ENCODE measurements at regions not wholly inside any gene's neighbourhood (a gene's known extent, or its start where the extent isn't known, plus 50 kb on each side); places are given as distances from the start of the nearest gene placed in this dataset.

- DNase-seq (ENCODE audit: low read depth) = no peak
Observed at GRCh38 chr11:10387206-10388083, 67.6 kb upstream of the AMPD3 start.

GRCh38 chr11:10388101-10388500 lies 67.0 kb upstream of the AMPD3 start:
- no peak for DNase-seq (ENCODE audit: low read depth)

GRCh38 chr11:10388574-10388973 lies 66.5 kb upstream of the AMPD3 start:
- no peak for DNase-seq (ENCODE audit: low read depth)

GRCh38 chr11:10390375-10390774 lies 64.7 kb upstream of the AMPD3 start:
- no peak for DNase-seq (ENCODE audit: low read depth)

GRCh38 chr11:10392095-10393079 lies 62.7 kb upstream of the AMPD3 start:
- DNase-seq (ENCODE audit: low read depth) = no peak

GRCh38 chr11:10394229-10395101 lies 60.6 kb upstream of the AMPD3 start:
- DNase-seq (ENCODE audit: low read depth) = no peak

- no peak for DNase-seq (ENCODE audit: low read depth)
Observed at GRCh38 chr11:10395166-10395897, 59.7 kb upstream of the AMPD3 start.

GRCh38 chr11:10396771-10397170 lies 58.3 kb upstream of the AMPD3 start:
- DNase-seq (ENCODE audit: low read depth) = no peak

- DNase-seq (ENCODE audit: low read depth) = no peak
Observed at GRCh38 chr11:10397226-10397987, 57.7 kb upstream of the AMPD3 start.

- no peak for DNase-seq (ENCODE audit: low read depth)
Observed at GRCh38 chr11:10398525-10398924, 56.5 kb upstream of the AMPD3 start.

- no peak for DNase-seq (ENCODE audit: low read depth)
Observed at GRCh38 chr11:10400856-10401255, 54.2 kb upstream of the AMPD3 start.

GRCh38 chr11:10401256-10401655 lies 53.8 kb upstream of the AMPD3 start:
- no peak for DNase-seq (ENCODE audit: low read depth)

GRCh38 chr11:10401696-10402392 lies 53.2 kb upstream of the AMPD3 start:
- DNase-seq (ENCODE audit: low read depth) = no peak

Measured in CMK (cell line).